Prostate gland (tissue), 2 donors: ENCODE measurements at regions not wholly inside any gene's neighbourhood (a gene's known extent, or its start where the extent isn't known, plus 50 kb on each side); places are given as distances from the start of the nearest gene placed in this dataset.

Experiments
- POLR2A ChIP-seq: fragments of 450-650 bp; IDR thresholded peaks from one replicate; pipeline ENCODE4 v1.6.1; 2016; ENCODE audit warnings: antibody characterized with exemption, mild to moderate bottlenecking
- POLR2AphosphoS5 ChIP-seq: sonication (generic); formaldehyde crosslinking; IDR thresholded peaks from one replicate; pipeline ENCODE4 v1.6.1; 2017; ENCODE audit warnings: antibody characterized with exemption
- TF ChIP-seq, protein P1 (sequence below), 4 experiments: fragments of 200-600 bp in 2 of 4; fragments of 450-650 bp in 2 of 4; sonication (generic) in 2 of 4; IDR thresholded peaks; 1 replicate in 3 of 4; 2 replicates in 1 of 4; pipeline ENCODE4 v1.5.1; 2016 to 2019; ENCODE audit warnings: antibody characterized with exemption in 4 of 4, mild to moderate bottlenecking in 2 of 4, moderate library complexity in 2 of 4

- TF ChIP-seq, protein P1, sequence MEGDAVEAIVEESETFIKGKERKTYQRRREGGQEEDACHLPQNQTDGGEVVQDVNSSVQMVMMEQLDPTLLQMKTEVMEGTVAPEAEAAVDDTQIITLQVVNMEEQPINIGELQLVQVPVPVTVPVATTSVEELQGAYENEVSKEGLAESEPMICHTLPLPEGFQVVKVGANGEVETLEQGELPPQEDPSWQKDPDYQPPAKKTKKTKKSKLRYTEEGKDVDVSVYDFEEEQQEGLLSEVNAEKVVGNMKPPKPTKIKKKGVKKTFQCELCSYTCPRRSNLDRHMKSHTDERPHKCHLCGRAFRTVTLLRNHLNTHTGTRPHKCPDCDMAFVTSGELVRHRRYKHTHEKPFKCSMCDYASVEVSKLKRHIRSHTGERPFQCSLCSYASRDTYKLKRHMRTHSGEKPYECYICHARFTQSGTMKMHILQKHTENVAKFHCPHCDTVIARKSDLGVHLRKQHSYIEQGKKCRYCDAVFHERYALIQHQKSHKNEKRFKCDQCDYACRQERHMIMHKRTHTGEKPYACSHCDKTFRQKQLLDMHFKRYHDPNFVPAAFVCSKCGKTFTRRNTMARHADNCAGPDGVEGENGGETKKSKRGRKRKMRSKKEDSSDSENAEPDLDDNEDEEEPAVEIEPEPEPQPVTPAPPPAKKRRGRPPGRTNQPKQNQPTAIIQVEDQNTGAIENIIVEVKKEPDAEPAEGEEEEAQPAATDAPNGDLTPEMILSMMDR (IDR thresholded peaks at IDR 0.05): no peak
- no peak for TF ChIP-seq POLR2AphosphoS5
- TF ChIP-seq POLR2A: no peak
These were observed 1004.4 kb upstream of the CDH2 start for GRCh38 chr18:29181151-29181901.
